Right ventricle myocardium superior (tissue), 1 donor: ENCODE measurements at regions not wholly inside any gene's neighbourhood (a gene's known extent, or its start where the extent isn't known, plus 50 kb on each side); places are given as distances from the start of the nearest gene placed in this dataset.
A peak's percentile ranks its signal among the peaks of the same experiment; 100 is the strongest.

Experiments used
- ATAC-seq: fragments of 200-7000 bp; cut with Tn5 transposase; one replicate; pipeline ENCODE4 v1.9.1; 2020; ENCODE audit warnings: mild to moderate bottlenecking; ENCODE audit not compliant: poor library complexity
- DNase-seq: peaks from one replicate; pipeline ENCODE4 v3.0.0-alpha.2; 2020
- intact Hi-C: fragments of 100-400 bp; cut with DNase I; formaldehyde crosslinking; loops from one replicate; pipeline ENCODE4 v1.11.2; 2022
- donor health status: DM: no; HTN: yes; CAD: no; lungs with severe emphysema.

GRCh38 chr12:59839514-59839913 is 243.7 kb downstream of the SLC16A7 start:
- no peak for ATAC-seq
- no peak for DNase-seq
- intact Hi-C loops = loop anchor here (10.0 kb wide), 1 partner anchor 395 kb away; no protein-coding TSS in a partner anchor

- DNase-seq (no peak), ATAC-seq (no peak)
- intact Hi-C loops = no loop called here
Measured at GRCh38 chr12:59843260-59843843, 247.5 kb downstream of the SLC16A7 start.

GRCh38 chr12:59844750-59845149 is 248.9 kb downstream of the SLC16A7 start:
- ATAC-seq = no peak
- intact Hi-C loops = no loop called here
- DNase-seq = no peak

GRCh38 chr12:59845293-59845692 is 249.5 kb downstream of the SLC16A7 start:
- ATAC-seq (no peak), DNase-seq (no peak)
- intact Hi-C loops = no loop called here

- ATAC-seq (no peak), DNase-seq (no peak)
- intact Hi-C loops = no loop called here
Measured at GRCh38 chr12:59847127-59847526, 251.3 kb downstream of the SLC16A7 start.

GRCh38 chr12:59850268-59850667 is 254.4 kb downstream of the SLC16A7 start:
- intact Hi-C loops = no loop called here
- no peak for ATAC-seq
- no peak for DNase-seq

- peak; percentile 20 for ATAC-seq
- DNase-seq = no peak
- intact Hi-C loops = no loop called here
Measured at GRCh38 chr12:59858508-59859170, 262.8 kb downstream of the SLC16A7 start.

- intact Hi-C loops = no loop called here
- no peak for DNase-seq
- ATAC-seq = no peak
Measured at GRCh38 chr12:59859171-59859510, 263.3 kb downstream of the SLC16A7 start.

- ATAC-seq = no peak
- DNase-seq = no peak
- intact Hi-C loops = no loop called here
Measured at GRCh38 chr12:59861635-59862034, 265.8 kb downstream of the SLC16A7 start.

- intact Hi-C loops = no loop called here
- ATAC-seq (no peak), DNase-seq (no peak)
Measured at GRCh38 chr12:59867055-59867454, 271.2 kb downstream of the SLC16A7 start.

GRCh38 chr12:59867689-59868088 is 271.9 kb downstream of the SLC16A7 start:
- DNase-seq (no peak), ATAC-seq (no peak)
- intact Hi-C loops = no loop called here

GRCh38 chr12:59871779-59872178 is 275.9 kb downstream of the SLC16A7 start:
- DNase-seq (no peak), ATAC-seq (no peak)
- intact Hi-C loops = no loop called here

GRCh38 chr12:59873136-59873535 is 277.3 kb downstream of the SLC16A7 start:
- DNase-seq (no peak), ATAC-seq (no peak)
- intact Hi-C loops = no loop called here

GRCh38 chr12:59874781-59875180 is 279.0 kb downstream of the SLC16A7 start:
- no peak for ATAC-seq
- intact Hi-C loops = no loop called here
- no peak for DNase-seq

GRCh38 chr12:59886131-59886733 is 290.4 kb downstream of the SLC16A7 start:
- intact Hi-C loops = no loop called here
- DNase-seq = no peak
- no peak for ATAC-seq

- DNase-seq = no peak
- no peak for ATAC-seq
- intact Hi-C loops = no loop called here
Measured at GRCh38 chr12:59887178-59887577, 291.3 kb downstream of the SLC16A7 start.

GRCh38 chr12:59890896-59891579 is 295.2 kb downstream of the SLC16A7 start:
- no peak for DNase-seq
- intact Hi-C loops = no loop called here
- no peak for ATAC-seq

GRCh38 chr12:59895166-59895775 is 299.4 kb downstream of the SLC16A7 start:
- DNase-seq (no peak), ATAC-seq (no peak)
- intact Hi-C loops = no loop called here

GRCh38 chr12:59904874-59905521 is 309.2 kb downstream of the SLC16A7 start:
- intact Hi-C loops = no loop called here
- ATAC-seq (no peak), DNase-seq (no peak)
